Activated CD4-positive, alpha-beta T cell treated with anti-CD3 and anti-CD28 coated beads, Interleukin-10, Interleukin-2, amounts not matched to agents 100 ng/mL and 50 ng/mL, durations not matched to agents 16 hours and 8 hours (primary cell): ENCODE measurements at regions not wholly inside any gene's neighbourhood (a gene's known extent, or its start where the extent isn't known, plus 50 kb on each side); places are given as distances from the start of the nearest gene placed in this dataset.

Experiments
- DNase-seq: peaks from one replicate; pipeline ENCODE4 v3.0.0-alpha.2; 2020

GRCh38 chr15:69852482-69852881, 245.2 kb downstream of the TLE3 start:
- no peak for DNase-seq

GRCh38 chr15:69852916-69853315, 244.8 kb downstream of the TLE3 start:
- DNase-seq = no peak

- DNase-seq = no peak
Observed at GRCh38 chr15:69853544-69853951, 244.2 kb downstream of the TLE3 start.

GRCh38 chr15:69854001-69854400, 243.7 kb downstream of the TLE3 start:
- DNase-seq = no peak

DNA sequence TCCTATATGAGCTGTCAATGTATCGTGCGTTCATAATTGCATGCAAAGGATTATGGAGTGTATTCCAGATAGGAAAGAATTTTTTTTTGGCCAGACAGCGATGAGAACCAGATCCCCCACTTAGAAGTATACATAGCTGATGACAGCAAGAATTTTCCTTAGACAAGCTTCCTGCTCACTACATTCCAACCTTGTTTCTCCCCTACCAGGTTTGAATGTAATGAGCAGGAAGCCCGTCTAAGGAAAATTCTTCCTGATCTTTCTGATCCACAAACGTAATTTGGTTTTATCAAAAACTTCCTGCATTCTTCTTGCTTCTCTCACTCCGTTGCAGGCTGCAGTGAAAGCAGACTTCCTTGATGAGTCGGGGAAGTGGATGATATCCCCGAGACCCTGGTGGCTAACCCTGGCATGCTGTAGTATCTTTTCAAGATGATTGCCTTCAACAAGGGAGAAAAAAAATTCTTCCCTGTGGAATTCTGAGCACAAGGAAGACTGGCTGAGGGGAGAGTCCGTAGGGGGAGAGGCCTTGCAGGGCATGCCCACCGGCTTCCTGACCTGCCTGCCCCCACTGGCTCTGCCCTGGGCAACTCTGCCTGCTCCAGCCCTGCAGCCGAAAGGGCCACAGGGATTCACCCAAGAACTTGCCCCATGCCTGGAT, 243.1 kb downstream of the TLE3 start:
- no peak for DNase-seq

GRCh38 chr15:69855258-69856000, 242.3 kb downstream of the TLE3 start:
- no peak for DNase-seq

- no peak for DNase-seq
Observed at GRCh38 chr15:69857250-69857649, 240.5 kb downstream of the TLE3 start.

- no peak for DNase-seq
Observed at GRCh38 chr15:69857686-69858391, 239.9 kb downstream of the TLE3 start.

DNA sequence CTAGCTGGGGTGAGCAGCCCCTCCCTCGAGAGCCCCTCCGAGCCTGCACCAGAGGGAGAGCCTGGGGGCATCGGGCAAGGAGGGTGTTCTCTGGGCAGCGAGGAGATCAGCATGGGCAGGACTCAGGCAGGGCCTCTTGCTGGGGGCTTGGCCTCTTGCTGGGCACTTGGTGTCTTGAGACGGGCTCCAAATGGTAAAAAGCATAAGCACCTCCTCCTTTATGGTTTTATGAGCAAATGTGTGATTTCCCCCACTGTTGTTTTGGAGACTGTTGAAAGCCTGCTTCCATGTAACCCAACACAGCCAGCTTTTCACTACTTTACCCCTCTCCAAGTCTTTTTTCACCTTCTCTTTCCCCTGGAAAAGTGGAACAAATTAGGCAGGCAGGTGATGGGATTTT, 239.3 kb downstream of the TLE3 start:
- DNase-seq = no peak

DNA sequence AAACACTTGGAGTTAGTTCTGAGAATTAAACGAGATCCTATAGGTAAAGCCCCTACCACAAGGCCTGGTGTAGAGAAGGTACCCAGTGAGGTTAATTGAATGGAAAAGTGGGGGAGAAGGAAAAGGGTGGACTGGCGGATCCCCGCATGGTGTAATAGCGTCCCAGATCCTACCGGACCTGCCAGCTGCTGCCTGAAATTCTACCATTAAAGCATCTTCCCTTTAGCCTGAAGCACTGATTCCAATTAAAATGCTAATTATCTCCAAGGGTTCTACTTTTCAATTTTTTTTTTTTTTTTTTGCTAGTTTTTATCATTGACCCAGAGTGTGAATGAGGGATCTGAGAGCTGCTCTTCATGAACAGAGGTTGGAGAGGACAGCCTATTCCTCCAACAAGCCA, 237.9 kb downstream of the TLE3 start:
- no peak for DNase-seq

- DNase-seq = no peak
Observed at GRCh38 chr15:69860321-69860720, 237.4 kb downstream of the TLE3 start.

- DNase-seq = no peak
Observed at GRCh38 chr15:69860921-69861320, 236.8 kb downstream of the TLE3 start.

- no peak for DNase-seq
Observed at GRCh38 chr15:69861331-69862171, 236.2 kb downstream of the TLE3 start.

- no peak for DNase-seq
Observed at GRCh38 chr15:69862540-69862939, 235.2 kb downstream of the TLE3 start.

- no peak for DNase-seq
Observed at GRCh38 chr15:69863446-69863845, 234.3 kb downstream of the TLE3 start.

- no peak for DNase-seq
Observed at GRCh38 chr15:69865369-69865768, 232.3 kb downstream of the TLE3 start.

DNA sequence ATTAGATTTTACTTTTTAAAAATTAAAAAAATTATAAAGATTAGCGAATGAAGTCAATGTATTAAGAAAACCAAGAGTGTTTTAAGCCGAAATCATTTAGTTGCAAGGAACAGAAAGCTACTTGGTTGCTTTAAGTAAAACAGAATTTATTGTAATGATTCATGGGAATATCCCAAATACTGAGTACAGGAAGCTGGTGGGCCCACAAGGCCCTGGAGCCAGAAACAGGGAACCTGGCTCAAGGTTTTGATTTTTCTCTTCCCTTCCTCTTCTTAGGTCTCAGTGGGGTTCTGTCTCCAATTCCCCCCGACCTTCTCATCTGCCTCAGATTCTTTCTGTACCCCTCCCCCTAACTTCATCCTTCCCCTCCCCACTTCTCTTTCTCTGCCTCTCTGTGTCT, 229.0 kb downstream of the TLE3 start:
- DNase-seq = no peak

- DNase-seq = no peak
Observed at GRCh38 chr15:69869291-69869690, 228.4 kb downstream of the TLE3 start.

- DNase-seq = no peak
Observed at GRCh38 chr15:69869881-69870505, 227.7 kb downstream of the TLE3 start.

DNA sequence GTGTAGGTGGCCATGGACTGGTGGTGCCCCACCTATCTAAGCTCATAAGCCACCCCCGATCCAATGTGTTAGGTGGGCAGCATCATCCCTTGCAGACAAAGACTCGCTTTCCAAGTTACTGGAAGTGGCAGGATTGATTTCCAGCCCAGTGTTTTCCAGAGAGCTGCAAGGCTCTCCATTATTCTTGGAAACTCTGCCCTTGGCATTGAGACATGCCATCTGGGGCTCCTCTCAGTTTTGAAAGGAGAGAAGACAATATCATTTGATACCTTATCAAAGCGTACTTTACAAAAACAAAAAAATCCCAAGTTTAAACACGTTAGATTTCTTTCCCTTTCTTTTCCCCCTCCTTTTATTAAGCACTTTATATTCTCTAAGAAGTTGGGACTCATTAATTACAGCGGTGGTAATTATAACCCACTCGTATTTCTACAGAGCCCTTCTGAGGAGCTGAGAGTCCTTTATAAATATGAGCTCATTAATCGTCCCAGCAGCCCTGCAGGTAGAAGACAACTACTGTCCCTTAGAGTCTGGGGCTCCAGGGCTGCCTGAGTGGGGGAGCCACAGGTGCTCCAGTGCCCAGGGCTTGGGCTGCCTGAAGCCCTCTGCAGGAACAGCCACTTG, 226.1 kb downstream of the TLE3 start:
- no peak for DNase-seq

DNA sequence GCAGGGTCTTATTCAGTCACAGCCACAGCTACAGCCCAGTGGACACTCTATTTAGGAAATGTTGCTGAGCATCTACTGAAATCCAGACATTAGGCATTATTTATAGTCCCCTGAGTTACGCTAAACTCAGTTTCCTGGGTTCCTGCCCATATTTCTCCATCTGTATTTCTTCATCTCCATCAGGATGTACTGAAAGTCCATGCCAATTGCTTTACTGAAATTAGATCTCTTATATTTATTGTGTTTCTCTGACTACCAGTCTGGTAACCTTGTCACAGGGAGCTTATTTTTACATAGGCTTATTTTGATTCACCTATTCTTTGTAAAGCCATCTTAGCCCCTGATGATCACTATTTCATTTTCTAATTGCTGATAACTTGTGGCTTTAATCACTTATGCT, 223.9 kb downstream of the TLE3 start:
- DNase-seq = no peak

DNA sequence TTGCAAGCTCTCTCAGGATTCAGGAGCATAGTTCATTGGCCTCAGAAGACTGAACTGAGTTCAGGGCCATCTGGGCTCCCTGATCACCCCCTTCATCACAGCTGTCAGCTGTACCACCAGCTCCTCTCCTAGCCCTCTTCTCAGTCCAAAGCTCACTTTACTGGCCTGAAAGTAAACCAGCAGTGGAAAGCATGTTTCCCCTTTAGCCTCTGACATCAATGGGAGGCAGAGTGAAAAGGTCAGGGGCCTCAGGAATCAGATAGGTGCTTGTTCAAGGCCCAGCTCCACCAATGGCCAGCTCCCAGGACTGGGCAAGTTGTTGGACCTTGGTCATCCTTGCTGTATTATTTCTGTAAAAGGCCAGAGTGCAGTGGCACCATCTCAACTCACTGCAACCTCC, 223.4 kb downstream of the TLE3 start:
- DNase-seq = no peak
